GM12878 (cell line): ENCODE measurements at regions not wholly inside any gene's neighbourhood (a gene's known extent, or its start where the extent isn't known, plus 50 kb on each side); places are given as distances from the start of the nearest gene placed in this dataset.

ENCODE experiments used
- ATAC-seq: fragments of 200-7000 bp; cut with Tn5 transposase; 3 replicates; pipeline ENCODE4 v1.9.1; 2020; ENCODE audit warnings: mild to moderate bottlenecking, moderate library complexity
- BruUV-seq: library from RNA; stranded (reverse); fragments of 400-500 nt; replicated peaks from 2 replicates; lab custom pipeline; 2021; lab: Mats Ljungman, UMichigan
- CTCF ChIA-PET: fragments of 300-600 bp; sonication (Branson Sonifier 250); formaldehyde crosslinking; extraction: SDS; loops from one replicate; lab custom pipeline; 2021; ENCODE audit warnings: inconsistent platforms; lab: Yijun Ruan, JAX
- POLR2A ChIA-PET: fragments of 350-600 bp; formaldehyde crosslinking; extraction: SDS; loops from one replicate; lab custom pipeline; 2021; ENCODE audit warnings: inconsistent platforms; lab: Charles Lee
- RAD21 ChIA-PET: fragments of 300-600 bp; sonication (Branson Sonifier 250); formaldehyde crosslinking; loops from one replicate; lab custom pipeline; 2023; ENCODE audit warnings: antibody characterized with exemption; ENCODE audit not compliant: unreplicated experiment; lab: Charles Lee
- SMC1A ChIA-PET: fragments of 300-600 bp; sonication (Branson Sonifier 250); formaldehyde crosslinking; loops from one replicate; lab custom pipeline; 2023; ENCODE audit not compliant: unreplicated experiment, uncharacterized antibody; lab: Charles Lee
- DNase-seq: peaks from one replicate; pipeline ENCODE4 v3.0.0-alpha.2; 2011; ENCODE audit warnings: low read depth, low spot score
- FAIRE-seq: peaks from 3 replicates; lab custom pipeline; 2011; peaks lifted over from hg19 to GRCh38; lab: Jason Lieb, UNC
- H2AFZ ChIP-seq: 2 replicates; pipeline ENCODE4 v1.6.0; 2011; ENCODE audit warnings: low read depth, low read length, control low read depth; ENCODE audit not compliant: control insufficient read depth
- H3K27ac ChIP-seq: 2 replicates; pipeline ENCODE4 v1.5.1; 2011; ENCODE audit warnings: control low read depth; ENCODE audit not compliant: control insufficient read depth, insufficient read depth
- H3K27me3 ChIP-seq, 2 experiments: replicated peaks in 1 of 2; 2 replicates each; pipeline versions ENCODE4 v1.6.0 to v1.6.1; 2011; ENCODE audit warnings: low read length in 1 of 2; ENCODE audit not compliant: control insufficient read depth in 2 of 2, insufficient read depth in 2 of 2
- H3K36me3 ChIP-seq, 2 experiments: 2 replicates each; pipeline ENCODE4 v1.5.1; 2011; ENCODE audit warnings: low read length in 1 of 2; ENCODE audit not compliant: control insufficient read depth in 2 of 2, insufficient read depth in 2 of 2
- H3K4me1 ChIP-seq: 2 replicates; pipeline ENCODE4 v1.6.1; 2011; ENCODE audit warnings: mild to moderate bottlenecking, low read length, moderate library complexity, mixed read lengths; ENCODE audit not compliant: control insufficient read depth, insufficient read depth
- H3K4me2 ChIP-seq: 2 replicates; pipeline ENCODE4 v1.6.0; 2011; ENCODE audit warnings: control low read depth; ENCODE audit not compliant: control insufficient read depth, insufficient read depth
- H3K4me3 ChIP-seq: fragments of 200-600 bp; sonication (generic); 2 replicates; pipeline ENCODE4 v1.5.1; 2016
- H3K79me2 ChIP-seq: 2 replicates; pipeline ENCODE4 v1.6.0; 2011; ENCODE audit warnings: low read length; ENCODE audit not compliant: control insufficient read depth, insufficient read depth
- H3K9ac ChIP-seq: 2 replicates; pipeline ENCODE4 v1.8.0; 2011; ENCODE audit warnings: low read length, control low read depth, mixed read lengths; ENCODE audit not compliant: control insufficient read depth, insufficient read depth
- H3K9me3 ChIP-seq: replicated peaks from 3 replicates; pipeline ENCODE4 v1.5.1; 2011; ENCODE audit warnings: mild to moderate bottlenecking, low read length; ENCODE audit not compliant: control insufficient read depth, insufficient read depth
- H4K20me1 ChIP-seq: 2 replicates; pipeline ENCODE4 v1.6.0; 2011; ENCODE audit not compliant: control insufficient read depth, insufficient read depth
- BCL11A ChIP-seq: IDR thresholded peaks from 2 replicates; pipeline ENCODE4 v1.6.1; 2011; ENCODE audit warnings: low read depth, low read length
- BRCA1 ChIP-seq: IDR thresholded peaks from 2 replicates; pipeline ENCODE4 v1.6.1; 2011; ENCODE audit warnings: low read depth, low read length, improper control_type of control experiment
- FOS ChIP-seq: IDR thresholded peaks from 3 replicates; pipeline ENCODE4 v1.6.1; 2011; ENCODE audit warnings: borderline replicate concordance; ENCODE audit not compliant: insufficient read length; ENCODE audit errors: extremely low read depth
- FOXK2 ChIP-seq: fragments of 450-650 bp; IDR thresholded peaks from 2 replicates; pipeline ENCODE4 v1.6.1; 2017; ENCODE audit warnings: mild to moderate bottlenecking, moderate library complexity
- KAT2A ChIP-seq: conservative IDR thresholded peaks from 2 replicates; pipeline ENCODE4 v1.6.1; 2011; ENCODE audit warnings: low read depth, low read length; ENCODE audit not compliant: control insufficient read depth
- MEF2B ChIP-seq: fragments of 450-650 bp; IDR thresholded peaks from 2 replicates; pipeline ENCODE4 v1.6.1; 2018; ENCODE audit warnings: mild to moderate bottlenecking, moderate library complexity; ENCODE audit not compliant: partially characterized antibody, poor library complexity, severe bottlenecking
- MTA3 ChIP-seq: IDR thresholded peaks from 2 replicates; pipeline ENCODE4 v1.6.1; 2012; ENCODE audit warnings: low read length, inconsistent platforms, borderline replicate concordance
- USF1 ChIP-seq: IDR thresholded peaks from 2 replicates; pipeline ENCODE4 v1.6.1; 2011; ENCODE audit warnings: borderline replicate concordance, low read depth, mild to moderate bottlenecking, moderate library complexity, mixed read lengths, low read length; ENCODE audit not compliant: insufficient read depth; ENCODE audit errors: extremely low read length
- WGBS: methylation state at CpG from one replicate; pipeline ENCODE4 v1.1.6; 2016; ENCODE audit warnings: low lambda C conversion rate; ENCODE audit not compliant: insufficient replicate concordance, insufficient coverage; ENCODE audit errors: missing lambda C conversion rate; 5-methylcytosine and 5-hydroxymethylcytosine counted together
- in situ Hi-C: fragments of 300-500 bp; cut with MboI; formaldehyde crosslinking; loops from 9 replicates; pipeline ENCODE4 v1.14.3; 2018; ENCODE audit warnings: mixed read lengths
- intact Hi-C: fragments of 100-400 bp; cut with micrococcal nuclease; formaldehyde crosslinking; loops from one replicate; pipeline ENCODE4 v1.14.2; 2022; ENCODE audit not compliant: unreplicated experiment

- H3K27ac ChIP-seq, result no peak overlapping the region
- TF ChIP-seq BCL11A, result no peak
- no peak for TF ChIP-seq FOS
- TF ChIP-seq MEF2B, result no peak
- TF ChIP-seq MTA3, result no peak
- no peak for TF ChIP-seq KAT2A
- no peak for TF ChIP-seq FOXK2
- no peak for TF ChIP-seq USF1
- TF ChIP-seq BRCA1, result no peak
Observed at GRCh38 chr2:167900435-167901114, 346.8 kb downstream of the STK39 start.

More at GRCh38 chr2:167900435-167901114, 346.8 kb downstream of the STK39 start:
- BruUV-seq, result no TSS peak
- no peak overlapping the region for H3K4me3 ChIP-seq
- H3K4me1 ChIP-seq, result no peaks in the 10 kb centered on the region
- no peak overlapping the region for H3K4me2 ChIP-seq
- no peaks in the 10 kb centered on the region for H3K9me3 ChIP-seq
- RAD21 ChIA-PET, result interaction anchor here (0.6 kb wide), 1 partner anchor 744 kb away, joined by 3 read pairs; no protein-coding TSS in a partner anchor
- no peak overlapping the region for H3K9ac ChIP-seq
- in situ Hi-C loops (no loop called here), intact Hi-C loops (no loop called here)
- FAIRE-seq, result no peak
- POLR2A ChIA-PET, result no interaction called here
- no peaks in the 10 kb centered on the region for H3K27me3 ChIP-seq
- CTCF ChIA-PET, result no interaction called here
- H4K20me1 ChIP-seq, result no peaks in the 10 kb centered on the region
- SMC1A ChIA-PET, result no interaction called here
- H3K79me2 ChIP-seq, result no peaks in the 10 kb centered on the region
- no peaks in the 10 kb centered on the region for H3K36me3 ChIP-seq
- DNase-seq, result no peak
- WGBS, result 0% methylated on average over 3 of the region's 3 CpGs
- no peak overlapping the region for H2AFZ ChIP-seq
- no peak for ATAC-seq
